ENCODE measurements at regions not wholly inside any gene's neighbourhood (a gene's known extent, or its start where the extent isn't known, plus 50 kb on each side); places are given as distances from the start of the nearest gene placed in this dataset.

DNA sequence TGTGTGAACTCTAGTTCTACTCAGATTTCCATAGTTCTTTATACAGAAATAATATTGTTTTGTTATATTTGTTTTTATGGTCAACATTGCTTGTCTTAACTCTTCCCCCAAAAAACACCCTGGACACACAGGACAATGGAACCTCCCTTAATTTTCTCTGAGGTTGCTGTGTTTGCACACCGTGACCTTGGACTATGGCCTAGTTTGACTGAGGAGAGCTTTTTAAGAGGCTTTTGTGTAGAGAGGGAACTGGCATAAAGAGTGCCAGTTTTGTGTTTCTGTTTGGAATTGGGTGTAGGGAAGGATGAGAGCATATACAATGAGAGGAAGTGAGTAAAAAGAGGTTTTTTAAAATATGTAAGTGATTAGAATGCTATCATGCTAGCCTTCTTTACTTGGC lies 101.1 kb upstream of the MEF2C start:
- DNase-seq, result peak; percentile 67

DNA sequence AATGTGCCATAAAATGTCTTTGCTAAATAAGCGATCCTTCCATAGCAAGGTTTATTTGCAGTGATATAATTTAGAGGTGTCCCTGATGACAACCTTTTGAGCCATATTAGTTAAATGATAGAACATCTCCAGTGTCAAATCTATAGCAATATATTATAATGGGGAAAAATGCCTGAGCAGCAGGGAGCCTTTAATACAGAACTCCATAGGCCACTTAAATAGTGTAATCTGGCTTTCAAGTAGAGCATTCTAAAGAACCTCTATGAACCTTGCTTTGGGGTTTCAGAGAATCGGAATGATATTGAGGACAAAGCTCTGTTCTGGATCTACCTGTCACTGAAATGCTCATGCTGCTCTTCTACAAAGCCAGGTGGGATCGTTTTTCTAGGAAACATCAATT lies 96.7 kb upstream of the MEF2C start:
- no peak for DNase-seq

DNA sequence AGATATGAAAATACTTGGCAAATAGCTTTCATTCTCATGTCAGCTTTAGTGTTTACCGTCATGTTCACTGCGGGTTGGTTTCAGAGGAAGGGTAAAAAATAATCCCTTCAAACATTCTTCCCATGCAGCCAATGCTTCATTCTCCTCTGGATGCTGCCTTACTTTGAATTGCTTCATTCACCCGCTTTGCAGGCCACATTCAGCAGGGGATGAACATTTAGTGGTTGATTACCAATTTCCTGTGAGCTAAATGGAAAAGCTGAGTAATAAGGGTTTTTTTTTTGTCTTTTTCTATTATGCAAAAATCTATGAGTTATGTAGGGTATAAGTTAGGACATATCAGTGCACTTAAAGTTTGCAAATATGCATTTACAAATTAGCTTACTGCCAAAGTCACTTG lies 96.3 kb upstream of the MEF2C start:
- no peak for DNase-seq

DNA sequence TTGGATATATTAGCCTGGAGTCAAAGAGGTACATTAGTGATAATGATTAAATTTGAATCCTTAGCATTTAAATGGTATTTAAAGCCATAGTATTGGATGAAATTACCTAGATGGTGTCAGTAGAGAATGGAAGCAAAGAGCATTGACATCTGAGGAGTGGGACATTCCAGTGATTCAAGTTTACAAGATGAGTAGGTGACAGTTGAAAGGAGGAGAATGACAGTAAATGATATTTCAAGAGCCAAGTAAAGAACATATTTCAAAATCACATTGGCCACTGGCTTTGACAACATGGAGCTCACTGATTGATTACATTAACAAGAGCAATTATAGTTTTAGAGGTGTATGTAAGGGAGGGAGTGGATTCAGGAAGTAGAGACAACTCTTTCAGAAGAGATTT lies 93.9 kb upstream of the MEF2C start:
- DNase-seq, result no peak

DNA sequence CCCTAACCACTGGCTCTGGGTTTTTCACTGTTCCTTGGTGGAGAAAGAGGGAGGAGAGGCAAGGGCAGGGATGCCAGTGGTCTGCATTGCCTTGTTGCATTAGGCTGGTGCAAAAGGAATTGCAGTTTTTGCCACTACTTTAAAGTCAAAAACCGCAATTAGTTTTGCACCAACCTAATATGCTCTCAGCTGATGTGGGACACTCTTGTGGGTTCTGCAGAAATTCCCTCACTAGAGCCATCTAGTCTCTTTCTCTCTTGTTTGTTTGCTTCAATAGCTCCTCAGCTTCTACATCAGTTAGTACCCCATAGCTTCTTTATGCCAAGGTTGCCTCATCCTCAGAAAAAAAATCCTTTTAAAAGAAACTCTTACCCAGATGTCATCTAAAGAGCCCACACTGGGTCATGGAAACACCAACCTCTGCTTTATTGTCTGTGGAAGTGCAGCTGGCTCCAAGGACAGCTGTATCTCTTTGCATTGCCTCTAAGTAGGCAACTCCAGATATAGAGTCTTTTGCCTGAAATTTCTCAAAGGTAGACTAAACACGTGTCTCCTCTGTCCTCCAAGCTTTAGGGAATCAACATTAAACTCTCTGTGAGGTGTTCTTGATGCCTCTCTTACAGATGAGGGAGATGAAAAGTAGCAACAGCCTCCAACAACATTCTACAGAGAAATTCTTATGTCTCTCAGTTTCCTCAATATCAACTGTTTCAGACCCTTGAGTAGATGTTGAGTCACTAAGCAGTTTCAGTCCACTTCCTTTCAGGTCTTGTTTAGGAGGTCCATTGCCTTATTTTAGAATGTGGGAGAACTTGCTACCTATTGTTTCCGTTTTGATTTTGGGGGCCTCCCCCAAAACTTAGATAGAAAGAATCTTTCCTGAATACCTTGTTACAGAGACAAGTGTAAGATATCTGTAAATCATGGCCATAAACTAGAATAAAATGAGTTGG lies 84.9 kb upstream of the MEF2C start:
- no peak for DNase-seq

DNA sequence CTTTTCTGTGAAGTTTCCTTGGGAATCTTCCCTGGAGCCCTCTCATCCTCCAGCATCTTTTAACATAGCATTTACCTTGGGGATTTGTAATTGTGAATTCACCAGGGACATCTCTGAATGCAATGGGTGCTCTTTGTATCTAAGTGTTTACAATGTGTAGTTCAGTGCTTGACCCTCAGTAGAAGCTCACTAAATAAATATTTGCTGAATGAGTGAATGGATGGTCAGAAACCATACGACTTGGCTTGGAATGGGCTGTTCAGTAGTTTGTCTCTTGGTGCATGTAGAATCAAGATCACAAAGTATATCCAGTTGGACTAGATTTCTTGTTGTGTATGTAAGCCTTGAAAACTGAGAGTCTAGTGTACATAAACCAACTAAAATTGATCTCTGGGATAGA lies 81.8 kb upstream of the MEF2C start:
- peak; percentile 81 for DNase-seq

DNA sequence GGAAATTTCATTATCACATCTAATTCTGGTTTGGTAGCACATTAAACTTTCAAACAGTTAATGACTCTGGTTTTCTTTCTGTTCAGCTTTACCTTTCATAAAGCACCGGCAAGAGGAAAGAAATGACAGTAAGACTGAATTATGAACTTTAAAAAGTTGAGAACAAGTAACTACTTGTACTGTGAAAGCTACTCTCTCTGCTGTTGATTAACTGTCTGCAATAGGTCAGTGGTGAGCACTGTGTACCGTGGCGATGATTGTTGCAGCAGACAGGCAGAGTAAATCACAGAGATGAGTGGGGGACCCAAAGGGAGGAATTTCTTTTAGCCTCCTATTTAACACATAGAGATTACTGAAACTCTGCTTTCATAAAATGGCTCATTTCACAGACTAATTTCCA lies 74.0 kb upstream of the MEF2C start:
- DNase-seq, result no peak

DNA sequence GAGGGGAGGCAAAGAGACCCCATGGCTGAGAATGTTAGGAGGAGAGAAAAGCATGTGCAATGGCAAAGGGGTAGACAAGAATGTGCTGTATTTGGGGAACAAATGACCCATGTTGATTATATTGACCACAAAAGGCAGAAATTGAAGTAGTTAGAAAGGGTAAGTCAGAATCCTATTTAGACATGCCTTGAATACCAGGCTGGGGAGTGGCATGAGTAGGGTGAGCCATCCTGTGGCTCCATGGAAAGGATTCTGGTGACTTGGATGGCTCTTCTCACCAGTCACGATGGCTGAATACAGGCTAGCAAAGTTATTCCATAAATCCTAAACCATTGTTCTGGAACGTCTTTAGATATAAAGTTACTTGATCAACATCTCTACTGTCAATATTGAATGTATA lies 73.4 kb upstream of the MEF2C start:
- no peak for DNase-seq

DNA sequence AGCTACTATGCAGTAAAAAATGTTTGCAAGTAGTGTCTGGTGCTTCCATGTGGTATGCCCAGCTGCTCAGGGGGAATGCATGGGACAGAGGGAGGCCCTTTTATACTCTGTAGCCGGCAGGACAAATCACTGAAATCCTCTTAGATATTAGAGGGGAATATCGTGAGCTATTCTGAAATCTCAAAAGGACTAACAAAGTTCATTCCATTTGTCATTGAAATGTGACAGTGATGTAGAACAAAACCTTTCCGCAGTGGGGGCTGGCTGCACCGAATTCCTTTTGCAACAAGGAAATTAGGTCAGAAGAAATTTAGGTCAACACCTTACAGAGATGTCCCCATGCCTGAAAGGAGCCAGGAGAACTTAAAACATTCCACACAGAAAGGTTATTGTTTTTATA lies 72.4 kb upstream of the MEF2C start:
- no peak for DNase-seq

DNA sequence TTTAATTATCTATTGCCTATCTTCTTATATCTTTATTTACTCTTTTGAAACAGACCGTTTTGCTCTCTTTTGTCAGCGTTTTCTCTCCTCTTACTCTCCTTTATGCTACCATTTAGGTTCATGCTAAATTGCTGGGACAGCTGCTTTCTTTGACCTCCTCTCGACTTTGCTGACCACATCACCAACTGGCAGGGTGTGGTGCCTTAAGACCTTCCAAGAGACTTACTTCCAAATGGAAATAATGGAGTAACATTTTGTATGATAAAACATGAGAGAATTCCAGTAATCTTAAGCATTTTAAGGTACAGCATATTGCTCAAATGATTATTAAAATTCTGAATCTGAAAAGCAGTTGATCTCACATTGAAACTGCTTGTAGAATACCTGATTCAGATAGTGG lies 71.5 kb upstream of the MEF2C start:
- no peak for DNase-seq

DNA sequence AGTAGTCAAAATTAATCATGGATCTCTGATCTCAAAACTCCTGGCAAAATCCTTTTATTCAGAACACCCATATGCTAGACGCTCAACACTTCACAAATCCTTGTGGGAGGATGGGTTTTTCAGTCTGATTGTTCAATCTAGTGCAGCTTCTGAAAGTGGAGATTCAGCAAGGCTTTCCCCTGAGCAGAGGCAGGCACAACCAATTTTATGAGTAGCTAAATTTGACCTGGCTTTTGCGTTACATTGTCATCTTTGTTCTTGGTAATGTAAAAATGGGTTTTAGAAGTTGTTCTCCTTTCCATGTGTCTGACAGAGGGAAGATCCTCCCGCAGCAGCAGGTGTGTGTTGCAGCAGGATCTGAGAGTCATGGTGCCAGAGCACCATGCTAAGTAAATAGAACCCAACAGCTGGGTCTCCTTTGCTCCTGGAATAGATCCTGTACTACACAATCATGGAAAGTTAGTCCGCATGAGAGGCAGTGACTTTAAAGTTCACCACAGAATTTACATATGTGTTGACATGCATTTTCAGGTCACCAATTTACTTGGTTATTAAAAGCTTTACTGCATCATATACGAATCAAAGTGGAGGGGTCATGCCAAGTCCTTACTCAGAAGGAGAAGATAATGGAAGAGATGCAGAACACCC lies 70.1 kb upstream of the MEF2C start:
- peak; percentile 49 for DNase-seq

DNA sequence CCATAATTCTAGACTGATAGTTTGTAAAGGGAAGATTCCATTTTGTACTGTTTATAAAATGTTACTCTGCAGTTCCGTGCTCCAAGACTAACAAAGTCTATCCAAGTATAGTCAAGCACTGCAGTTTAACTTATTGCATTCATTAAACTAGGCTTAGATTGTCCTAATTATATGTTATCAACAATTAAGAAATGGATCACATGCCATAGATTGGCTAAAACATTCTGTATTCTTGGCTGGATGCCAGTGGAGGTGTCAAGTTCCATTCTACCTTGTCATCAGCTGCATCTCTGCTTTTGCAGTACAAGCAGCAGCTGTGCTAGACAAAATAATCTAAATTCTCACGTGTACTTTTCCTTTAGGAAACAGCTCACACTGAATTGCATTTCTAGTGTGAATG lies 69.4 kb upstream of the MEF2C start:
- DNase-seq, result peak; percentile 74

DNA sequence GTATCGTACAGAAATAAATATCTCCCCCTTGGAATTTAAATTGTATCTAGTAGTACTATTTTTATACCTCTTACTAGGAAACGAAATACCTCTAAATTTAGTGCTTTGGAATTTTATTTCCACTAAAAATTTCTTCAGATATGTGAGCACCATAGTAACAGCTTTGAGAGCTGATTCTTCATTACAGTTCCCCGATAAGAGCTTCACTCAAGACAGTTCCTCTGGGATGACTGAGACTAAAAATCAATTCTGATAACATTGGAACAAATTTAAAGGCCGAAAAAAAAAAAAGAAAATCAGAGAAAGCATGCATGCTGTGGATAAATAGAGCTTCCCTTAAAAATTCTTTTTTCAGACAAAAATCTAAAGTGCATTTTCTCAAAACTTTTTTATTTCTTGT lies 68.5 kb upstream of the MEF2C start:
- DNase-seq, result no peak

DNA sequence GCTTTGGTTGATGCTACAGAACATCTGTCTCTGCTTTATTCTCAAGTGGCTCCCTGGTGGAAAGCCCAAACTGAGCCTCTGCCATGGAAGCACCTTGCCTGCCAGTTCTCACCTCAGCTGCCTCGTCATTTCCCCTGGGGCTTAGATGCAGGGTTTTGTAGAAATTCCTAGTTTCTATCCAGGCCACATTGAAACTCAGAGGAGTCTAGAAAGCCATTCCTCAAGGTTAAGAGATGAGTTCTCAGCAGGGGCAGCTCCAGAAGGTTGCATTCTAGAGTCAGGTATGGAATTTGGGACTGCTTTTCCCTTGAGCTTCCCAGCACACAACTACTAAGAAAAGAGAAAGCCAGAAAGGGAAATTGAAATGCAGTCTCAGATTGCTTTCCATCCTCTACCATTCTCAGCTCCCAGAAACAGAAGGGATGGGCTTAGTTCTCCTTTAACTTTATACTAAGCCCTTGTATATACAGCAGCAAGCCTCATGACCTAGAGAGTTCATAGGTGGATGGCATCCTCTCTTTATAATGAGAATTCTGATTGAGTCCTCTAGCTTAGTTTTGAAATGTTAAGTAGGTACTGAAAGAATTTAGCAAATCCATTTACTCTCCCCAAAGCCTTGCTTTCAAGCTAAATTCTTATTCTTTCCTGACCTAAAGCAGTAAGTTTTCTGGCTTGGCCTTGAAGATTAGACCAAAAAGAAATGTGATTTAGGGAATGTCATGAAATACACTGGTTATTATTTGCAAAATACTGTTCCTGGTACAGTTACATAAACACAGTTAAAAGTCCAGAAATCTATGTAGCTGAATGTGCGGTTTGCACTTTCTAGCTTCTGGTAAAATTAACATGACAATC lies 66.0 kb upstream of the MEF2C start:
- no peak for DNase-seq

DNA sequence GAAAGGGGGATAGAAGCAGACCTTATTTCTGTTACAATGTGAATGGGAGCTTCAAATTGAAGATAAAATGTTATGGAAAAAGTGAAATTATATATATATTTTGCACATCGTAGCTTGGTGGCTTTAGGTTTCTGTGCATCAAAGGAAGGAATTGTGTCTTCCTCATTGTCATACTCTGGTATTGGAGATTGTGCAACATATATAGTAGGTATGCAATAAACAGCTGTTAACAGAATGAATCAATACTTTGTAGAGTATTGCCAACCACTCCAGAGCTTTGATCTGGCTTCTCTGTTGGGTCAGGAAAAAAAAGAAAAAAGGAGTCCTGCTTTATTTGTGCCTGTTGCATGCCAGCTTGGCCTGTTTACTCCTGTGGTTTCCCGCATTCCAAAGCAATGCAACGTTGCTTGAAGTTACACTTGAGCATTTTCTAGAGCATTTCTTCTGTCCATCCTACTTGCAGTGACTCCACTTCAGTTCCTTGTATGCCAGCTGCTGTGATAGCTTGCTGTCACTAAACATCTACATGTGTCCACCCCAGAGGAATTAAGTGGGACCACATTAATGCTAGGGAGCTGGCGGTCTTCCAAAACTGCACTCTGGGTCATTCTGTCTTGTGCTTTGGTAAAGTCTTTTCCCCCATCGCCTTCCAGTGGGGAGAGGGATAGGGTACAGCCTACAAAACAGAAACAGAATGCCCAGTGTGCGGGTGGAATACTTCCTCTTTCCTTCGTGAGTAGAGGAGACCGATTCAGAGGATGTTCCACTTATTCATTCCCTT lies 62.0 kb upstream of the MEF2C start:
- DNase-seq, result no peak

DNA sequence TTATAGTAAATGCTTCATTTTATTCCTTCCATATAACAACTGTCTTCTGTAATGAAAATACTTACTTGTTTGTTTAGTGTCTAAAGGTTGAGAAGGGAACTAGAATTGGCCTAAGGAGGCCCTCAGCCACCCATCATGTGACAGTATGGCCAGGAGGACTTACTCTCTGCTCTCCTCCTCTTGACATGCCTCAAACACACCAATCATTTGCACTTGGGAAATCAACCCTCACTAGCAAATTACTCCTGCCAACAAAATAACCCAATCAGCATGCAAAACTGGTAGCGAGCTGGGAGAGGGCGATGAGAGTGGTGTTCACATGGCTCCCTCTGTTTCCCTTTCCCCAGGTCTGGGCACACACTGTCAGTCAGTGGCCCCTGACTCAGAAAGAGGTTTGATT lies 58.6 kb upstream of the MEF2C start:
- no peak for DNase-seq

DNA sequence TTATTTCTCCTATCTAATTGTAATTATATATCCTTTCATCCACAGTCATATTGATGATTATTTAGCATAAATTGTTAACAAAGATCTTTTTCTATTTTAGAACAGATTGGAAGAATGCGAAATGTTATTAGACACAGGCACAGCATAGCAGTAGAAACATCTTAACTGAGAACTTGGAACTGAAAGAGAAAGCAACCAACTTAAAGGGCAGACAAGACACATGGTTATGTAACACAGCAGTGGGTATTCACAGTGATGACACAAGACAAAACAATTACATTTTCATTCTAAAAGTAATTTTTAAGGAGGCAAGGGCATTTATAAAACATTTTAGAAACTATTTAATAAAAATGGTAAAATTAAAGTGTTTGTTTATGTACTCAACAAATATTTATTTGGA lies 57.7 kb upstream of the MEF2C start:
- no peak for DNase-seq

DNA sequence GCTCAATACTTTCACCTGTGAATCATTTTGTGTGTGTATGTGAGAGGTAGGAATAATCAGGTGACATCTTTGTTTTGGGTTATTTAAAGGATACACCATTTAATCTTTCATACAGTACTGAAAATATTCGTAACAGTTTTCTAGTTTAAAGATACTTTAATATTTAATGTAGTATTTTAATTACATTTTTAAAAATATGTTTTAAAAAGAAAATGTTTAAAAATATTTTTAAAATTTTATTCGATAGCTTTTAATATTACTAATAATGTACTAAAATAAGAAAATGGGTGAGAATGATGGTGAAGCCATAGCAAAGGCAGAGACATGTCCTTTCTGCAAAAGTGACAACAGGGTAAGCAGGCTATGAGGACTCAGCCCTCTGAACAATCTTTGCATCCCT lies 56.3 kb upstream of the MEF2C start:
- DNase-seq, result no peak

DNA sequence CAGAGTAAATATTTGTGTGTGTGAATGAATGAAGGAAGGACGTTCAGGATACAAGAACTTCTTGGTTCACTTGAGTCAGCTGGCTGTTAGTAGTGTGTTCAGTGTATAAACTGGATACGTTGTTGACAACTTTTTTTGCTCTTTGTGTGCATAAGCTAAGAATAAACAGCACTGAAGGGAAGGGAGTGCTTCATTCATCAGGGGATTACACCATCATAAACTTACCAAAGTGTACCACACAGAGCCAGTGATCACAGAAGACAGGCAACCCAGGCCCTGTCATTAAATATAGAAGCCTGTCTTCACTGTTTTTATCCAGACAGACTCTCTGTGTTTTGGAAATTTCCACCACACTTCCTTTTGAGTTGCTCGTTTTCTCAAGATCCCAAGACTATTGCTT lies 55.5 kb upstream of the MEF2C start:
- no peak for DNase-seq

DNA sequence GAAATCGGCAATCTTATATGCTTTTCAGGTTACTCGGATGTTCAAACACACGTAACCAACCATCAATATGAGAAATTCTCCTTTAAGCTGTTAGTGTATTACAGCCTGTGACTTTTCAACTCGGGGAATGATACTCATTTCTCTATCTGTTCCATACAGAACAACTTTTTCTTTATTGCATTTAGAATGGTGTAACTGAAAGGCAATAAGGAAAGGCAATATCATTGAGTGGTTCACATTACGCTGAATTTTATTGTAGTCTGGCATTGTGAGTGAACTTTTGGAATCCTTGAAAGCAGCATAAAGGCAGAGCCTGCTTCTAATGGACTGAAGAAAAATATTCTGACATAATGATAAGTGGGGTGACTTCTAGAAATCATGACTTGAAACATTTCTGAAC lies 54.4 kb upstream of the MEF2C start:
- DNase-seq, result no peak

DNA sequence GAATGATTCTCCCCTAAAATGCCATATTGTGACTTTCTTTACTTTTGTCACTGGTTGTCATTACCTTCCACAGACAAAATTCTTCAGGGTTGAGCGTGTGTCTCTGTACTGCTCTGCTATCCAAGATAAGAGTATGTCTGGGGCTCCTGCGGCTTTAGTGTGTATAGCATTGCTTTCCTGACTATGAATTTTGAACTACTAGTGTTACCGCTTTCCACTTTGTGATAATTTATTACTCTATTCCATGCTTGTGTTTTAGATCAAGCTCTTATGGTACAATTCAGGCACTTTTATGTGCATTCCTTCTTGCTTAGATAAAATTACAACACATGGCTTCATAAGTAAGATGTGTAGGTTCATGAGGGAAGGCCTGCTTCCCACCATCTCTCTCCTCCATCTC lies 51.5 kb upstream of the MEF2C start:
- no peak for DNase-seq

All from NCI-H2029 treated with DMSO at 0.1 percent for 48 hours (cell line).